ENCODE measurements at regions not wholly inside any gene's neighbourhood (a gene's known extent, or its start where the extent isn't known, plus 50 kb on each side); places are given as distances from the start of the nearest gene placed in this dataset.

DNA sequence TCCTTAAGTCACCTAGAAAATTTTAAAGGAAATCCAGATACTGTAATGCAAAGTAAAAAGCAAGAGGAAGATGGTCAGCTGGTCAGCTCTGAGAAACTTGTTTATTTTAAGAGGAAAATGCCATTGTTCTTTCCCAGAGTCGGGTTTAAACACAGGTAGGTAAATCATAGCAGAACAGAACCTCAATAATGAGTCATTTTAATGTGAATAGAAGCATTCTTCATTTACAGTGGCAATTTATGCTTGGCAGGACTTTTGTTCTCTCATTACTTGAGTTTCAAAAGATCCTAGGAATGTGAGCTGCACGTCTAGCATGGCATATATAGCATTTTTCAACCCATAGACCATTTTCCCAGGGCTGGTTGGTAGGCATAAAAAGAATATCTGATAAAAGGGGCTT lies 132.3 kb downstream of the LIG4 start:
- Histone ChIP-seq H3K9ac (ENCODE audit: low read length) (no peak overlapping the region), H3K9me3 (ENCODE audit: low read length) (no peaks in the 10 kb centered on the region), H3K4me3 (ENCODE audit: low read length) (no peak overlapping the region), H3F3A (ENCODE audit: insufficient read depth, low read length, poor library complexity, severe bottlenecking) (no peaks in the 10 kb centered on the region), H3K27me3 (ENCODE audit: insufficient read depth, low read depth, low read length) (no peaks in the 10 kb centered on the region), H3K4me2 (ENCODE audit: low read length) (no peak overlapping the region), H3K27ac (ENCODE audit: low read length) (no peak overlapping the region), H2AFZ (ENCODE audit: low read depth, low read length) (no peak overlapping the region), H3K79me2 (replicated peaks; ENCODE audit: insufficient read depth, low read length) (no peaks in the 10 kb centered on the region), H3K36me3 (ENCODE audit: insufficient read depth, low read length) (no peaks in the 10 kb centered on the region), H4K20me1 (ENCODE audit: insufficient read depth) (no peaks in the 10 kb centered on the region), H3K9me2 (ENCODE audit: insufficient read depth, low read length) (no peaks in the 10 kb centered on the region)
- TF ChIP-seq MXI1 (conservative IDR thresholded peaks at IDR 0.05; ENCODE audit: poor library complexity, severe bottlenecking), result no peak
- no peak for TF ChIP-seq TAF1 (IDR thresholded peaks at IDR 0.05; ENCODE audit: low read depth)
- no peak for TF ChIP-seq EZH2 (IDR thresholded peaks at IDR 0.05; ENCODE audit: borderline replicate concordance, insufficient read depth, low read length, poor library complexity, severe bottlenecking)
- no peak for TF ChIP-seq RAD21 (conservative IDR thresholded peaks at IDR 0.05)
- no peak for TF ChIP-seq POLR2AphosphoS5 (IDR thresholded peaks at IDR 0.05)
- TF ChIP-seq, protein P1, sequence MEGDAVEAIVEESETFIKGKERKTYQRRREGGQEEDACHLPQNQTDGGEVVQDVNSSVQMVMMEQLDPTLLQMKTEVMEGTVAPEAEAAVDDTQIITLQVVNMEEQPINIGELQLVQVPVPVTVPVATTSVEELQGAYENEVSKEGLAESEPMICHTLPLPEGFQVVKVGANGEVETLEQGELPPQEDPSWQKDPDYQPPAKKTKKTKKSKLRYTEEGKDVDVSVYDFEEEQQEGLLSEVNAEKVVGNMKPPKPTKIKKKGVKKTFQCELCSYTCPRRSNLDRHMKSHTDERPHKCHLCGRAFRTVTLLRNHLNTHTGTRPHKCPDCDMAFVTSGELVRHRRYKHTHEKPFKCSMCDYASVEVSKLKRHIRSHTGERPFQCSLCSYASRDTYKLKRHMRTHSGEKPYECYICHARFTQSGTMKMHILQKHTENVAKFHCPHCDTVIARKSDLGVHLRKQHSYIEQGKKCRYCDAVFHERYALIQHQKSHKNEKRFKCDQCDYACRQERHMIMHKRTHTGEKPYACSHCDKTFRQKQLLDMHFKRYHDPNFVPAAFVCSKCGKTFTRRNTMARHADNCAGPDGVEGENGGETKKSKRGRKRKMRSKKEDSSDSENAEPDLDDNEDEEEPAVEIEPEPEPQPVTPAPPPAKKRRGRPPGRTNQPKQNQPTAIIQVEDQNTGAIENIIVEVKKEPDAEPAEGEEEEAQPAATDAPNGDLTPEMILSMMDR (IDR thresholded peaks at IDR 0.05; ENCODE audit: poor library complexity, severe bottlenecking), result no peak
- TF ChIP-seq, protein P2, sequence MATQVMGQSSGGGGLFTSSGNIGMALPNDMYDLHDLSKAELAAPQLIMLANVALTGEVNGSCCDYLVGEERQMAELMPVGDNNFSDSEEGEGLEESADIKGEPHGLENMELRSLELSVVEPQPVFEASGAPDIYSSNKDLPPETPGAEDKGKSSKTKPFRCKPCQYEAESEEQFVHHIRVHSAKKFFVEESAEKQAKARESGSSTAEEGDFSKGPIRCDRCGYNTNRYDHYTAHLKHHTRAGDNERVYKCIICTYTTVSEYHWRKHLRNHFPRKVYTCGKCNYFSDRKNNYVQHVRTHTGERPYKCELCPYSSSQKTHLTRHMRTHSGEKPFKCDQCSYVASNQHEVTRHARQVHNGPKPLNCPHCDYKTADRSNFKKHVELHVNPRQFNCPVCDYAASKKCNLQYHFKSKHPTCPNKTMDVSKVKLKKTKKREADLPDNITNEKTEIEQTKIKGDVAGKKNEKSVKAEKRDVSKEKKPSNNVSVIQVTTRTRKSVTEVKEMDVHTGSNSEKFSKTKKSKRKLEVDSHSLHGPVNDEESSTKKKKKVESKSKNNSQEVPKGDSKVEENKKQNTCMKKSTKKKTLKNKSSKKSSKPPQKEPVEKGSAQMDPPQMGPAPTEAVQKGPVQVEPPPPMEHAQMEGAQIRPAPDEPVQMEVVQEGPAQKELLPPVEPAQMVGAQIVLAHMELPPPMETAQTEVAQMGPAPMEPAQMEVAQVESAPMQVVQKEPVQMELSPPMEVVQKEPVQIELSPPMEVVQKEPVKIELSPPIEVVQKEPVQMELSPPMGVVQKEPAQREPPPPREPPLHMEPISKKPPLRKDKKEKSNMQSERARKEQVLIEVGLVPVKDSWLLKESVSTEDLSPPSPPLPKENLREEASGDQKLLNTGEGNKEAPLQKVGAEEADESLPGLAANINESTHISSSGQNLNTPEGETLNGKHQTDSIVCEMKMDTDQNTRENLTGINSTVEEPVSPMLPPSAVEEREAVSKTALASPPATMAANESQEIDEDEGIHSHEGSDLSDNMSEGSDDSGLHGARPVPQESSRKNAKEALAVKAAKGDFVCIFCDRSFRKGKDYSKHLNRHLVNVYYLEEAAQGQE (IDR thresholded peaks at IDR 0.05; ENCODE audit: borderline replicate concordance), result no peak
- no peak for TF ChIP-seq SMC3 (conservative IDR thresholded peaks at IDR 0.05; ENCODE audit: poor library complexity)
- no peak for TF ChIP-seq EP300 (conservative IDR thresholded peaks at IDR 0.05; ENCODE audit: poor library complexity, severe bottlenecking)

DNA sequence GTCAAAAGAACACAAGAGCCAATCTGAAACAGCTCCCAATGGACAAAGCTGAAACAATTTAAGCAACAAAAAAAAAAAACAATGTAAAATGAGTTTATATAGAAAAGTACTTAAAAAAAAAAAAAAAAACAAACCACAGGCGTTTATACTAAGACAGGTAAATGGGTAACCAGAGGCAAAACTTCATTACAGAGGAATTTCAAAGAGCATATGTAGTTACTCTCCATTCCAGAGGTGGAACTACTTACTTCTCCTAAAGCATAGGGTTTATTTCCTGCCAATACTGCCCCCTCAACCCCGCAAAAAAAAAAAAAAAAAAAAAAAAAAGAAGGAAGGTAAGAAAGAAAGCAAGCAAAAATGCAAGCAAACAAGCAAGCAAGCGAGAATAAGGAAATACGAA lies 132.9 kb downstream of the LIG4 start:
- Histone ChIP-seq H3K9me2 (ENCODE audit: insufficient read depth, low read length) (no peaks in the 10 kb centered on the region), H3K4me3 (ENCODE audit: low read length) (no peak overlapping the region), H3K36me3 (ENCODE audit: insufficient read depth, low read length) (no peaks in the 10 kb centered on the region), H2AFZ (ENCODE audit: low read depth, low read length) (no peak overlapping the region), H3K79me2 (replicated peaks; ENCODE audit: insufficient read depth, low read length) (no peaks in the 10 kb centered on the region), H3K27ac (ENCODE audit: low read length) (no peak overlapping the region), H3K9ac (ENCODE audit: low read length) (no peak overlapping the region), H3K4me2 (ENCODE audit: low read length) (no peak overlapping the region), H3K27me3 (ENCODE audit: insufficient read depth, low read depth, low read length) (no peaks in the 10 kb centered on the region), H3K9me3 (ENCODE audit: low read length) (no peaks in the 10 kb centered on the region), H3F3A (ENCODE audit: insufficient read depth, low read length, poor library complexity, severe bottlenecking) (no peaks in the 10 kb centered on the region), H4K20me1 (ENCODE audit: insufficient read depth) (no peaks in the 10 kb centered on the region)
- TF ChIP-seq EZH2 (IDR thresholded peaks at IDR 0.05; ENCODE audit: borderline replicate concordance, insufficient read depth, low read length, poor library complexity, severe bottlenecking) (no peak), EP300 (conservative IDR thresholded peaks at IDR 0.05; ENCODE audit: poor library complexity, severe bottlenecking) (no peak)
- TF ChIP-seq, protein P2 (IDR thresholded peaks at IDR 0.05; ENCODE audit: borderline replicate concordance), result no peak
- TF ChIP-seq, protein P1 (IDR thresholded peaks at IDR 0.05; ENCODE audit: poor library complexity, severe bottlenecking), result no peak

Measured in neural cell (in vitro differentiated cells).